ENCODE measurements at regions not wholly inside any gene's neighbourhood (a gene's known extent, or its start where the extent isn't known, plus 50 kb on each side); places are given as distances from the start of the nearest gene placed in this dataset.

DNA sequence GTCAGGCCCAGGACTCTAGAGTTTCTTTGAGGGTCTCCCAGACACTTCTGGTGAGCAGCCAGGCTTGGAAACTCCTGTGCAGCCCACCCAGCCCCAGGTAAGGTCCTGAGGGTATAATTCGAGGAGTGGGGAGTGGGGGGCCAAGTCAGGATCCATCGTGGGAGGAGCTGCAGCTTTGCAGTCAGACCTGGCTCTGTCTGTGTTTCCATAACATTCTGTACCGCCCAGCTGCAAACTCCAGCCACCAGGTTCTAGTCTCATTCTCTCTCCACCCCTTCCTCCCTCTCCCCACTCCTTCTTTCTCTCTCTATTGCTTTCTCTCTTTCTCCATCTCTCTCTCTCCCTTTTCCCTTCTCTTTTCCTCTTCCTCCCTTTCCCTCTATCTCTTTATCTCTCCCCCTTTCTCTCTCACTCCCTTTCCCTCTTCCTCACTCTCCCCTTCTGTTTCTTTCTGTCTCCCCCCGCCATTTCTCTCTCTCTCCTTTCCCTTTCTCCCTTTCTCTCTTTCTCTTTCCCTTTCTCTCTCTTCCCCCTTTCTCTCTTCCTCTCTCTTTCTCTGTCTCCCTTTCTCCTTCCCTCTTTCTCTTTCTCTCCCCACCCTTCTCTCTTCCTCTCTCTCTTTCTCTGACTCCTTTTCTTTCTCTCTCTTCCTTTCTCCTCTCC is 127.2 kb downstream of the MN1 start:
- TF ChIP-seq, protein P1, sequence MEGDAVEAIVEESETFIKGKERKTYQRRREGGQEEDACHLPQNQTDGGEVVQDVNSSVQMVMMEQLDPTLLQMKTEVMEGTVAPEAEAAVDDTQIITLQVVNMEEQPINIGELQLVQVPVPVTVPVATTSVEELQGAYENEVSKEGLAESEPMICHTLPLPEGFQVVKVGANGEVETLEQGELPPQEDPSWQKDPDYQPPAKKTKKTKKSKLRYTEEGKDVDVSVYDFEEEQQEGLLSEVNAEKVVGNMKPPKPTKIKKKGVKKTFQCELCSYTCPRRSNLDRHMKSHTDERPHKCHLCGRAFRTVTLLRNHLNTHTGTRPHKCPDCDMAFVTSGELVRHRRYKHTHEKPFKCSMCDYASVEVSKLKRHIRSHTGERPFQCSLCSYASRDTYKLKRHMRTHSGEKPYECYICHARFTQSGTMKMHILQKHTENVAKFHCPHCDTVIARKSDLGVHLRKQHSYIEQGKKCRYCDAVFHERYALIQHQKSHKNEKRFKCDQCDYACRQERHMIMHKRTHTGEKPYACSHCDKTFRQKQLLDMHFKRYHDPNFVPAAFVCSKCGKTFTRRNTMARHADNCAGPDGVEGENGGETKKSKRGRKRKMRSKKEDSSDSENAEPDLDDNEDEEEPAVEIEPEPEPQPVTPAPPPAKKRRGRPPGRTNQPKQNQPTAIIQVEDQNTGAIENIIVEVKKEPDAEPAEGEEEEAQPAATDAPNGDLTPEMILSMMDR (IDR thresholded peaks at IDR 0.05) = no peak
- TF ChIP-seq POLR2A (IDR thresholded peaks at IDR 0.05) = no peak

Data from adrenal gland (tissue), 5 donors.